ENCODE measurements at regions not wholly inside any gene's neighbourhood (a gene's known extent, or its start where the extent isn't known, plus 50 kb on each side); places are given as distances from the start of the nearest gene placed in this dataset.

GRCh38 chr2:187774551-187775071 is 220.4 kb upstream of the TFPI start:
- TF ChIP-seq, protein P1, sequence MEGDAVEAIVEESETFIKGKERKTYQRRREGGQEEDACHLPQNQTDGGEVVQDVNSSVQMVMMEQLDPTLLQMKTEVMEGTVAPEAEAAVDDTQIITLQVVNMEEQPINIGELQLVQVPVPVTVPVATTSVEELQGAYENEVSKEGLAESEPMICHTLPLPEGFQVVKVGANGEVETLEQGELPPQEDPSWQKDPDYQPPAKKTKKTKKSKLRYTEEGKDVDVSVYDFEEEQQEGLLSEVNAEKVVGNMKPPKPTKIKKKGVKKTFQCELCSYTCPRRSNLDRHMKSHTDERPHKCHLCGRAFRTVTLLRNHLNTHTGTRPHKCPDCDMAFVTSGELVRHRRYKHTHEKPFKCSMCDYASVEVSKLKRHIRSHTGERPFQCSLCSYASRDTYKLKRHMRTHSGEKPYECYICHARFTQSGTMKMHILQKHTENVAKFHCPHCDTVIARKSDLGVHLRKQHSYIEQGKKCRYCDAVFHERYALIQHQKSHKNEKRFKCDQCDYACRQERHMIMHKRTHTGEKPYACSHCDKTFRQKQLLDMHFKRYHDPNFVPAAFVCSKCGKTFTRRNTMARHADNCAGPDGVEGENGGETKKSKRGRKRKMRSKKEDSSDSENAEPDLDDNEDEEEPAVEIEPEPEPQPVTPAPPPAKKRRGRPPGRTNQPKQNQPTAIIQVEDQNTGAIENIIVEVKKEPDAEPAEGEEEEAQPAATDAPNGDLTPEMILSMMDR (IDR thresholded peaks at IDR 0.05), result no peak
- TF ChIP-seq POLR2A (IDR thresholded peaks at IDR 0.05), result no peak

All from testis (tissue), 2 donors.